GM18511 (cell line): ENCODE measurements at regions not wholly inside any gene's neighbourhood (a gene's known extent, or its start where the extent isn't known, plus 50 kb on each side); places are given as distances from the start of the nearest gene placed in this dataset.
"Not testable (repeated sequence)": the region's sequence is repeated elsewhere in the genome, so short reads cannot be mapped to it uniquely, and the experiment has no call there.

Source experiments
- ATAC-seq: cut with Tn5 transposase; IDR thresholded peaks from one replicate; pipeline ENCODE4 v1.9.1; 2021; ENCODE audit warnings: mild to moderate bottlenecking, moderate library complexity; ENCODE audit not compliant: unreplicated experiment

DNA sequence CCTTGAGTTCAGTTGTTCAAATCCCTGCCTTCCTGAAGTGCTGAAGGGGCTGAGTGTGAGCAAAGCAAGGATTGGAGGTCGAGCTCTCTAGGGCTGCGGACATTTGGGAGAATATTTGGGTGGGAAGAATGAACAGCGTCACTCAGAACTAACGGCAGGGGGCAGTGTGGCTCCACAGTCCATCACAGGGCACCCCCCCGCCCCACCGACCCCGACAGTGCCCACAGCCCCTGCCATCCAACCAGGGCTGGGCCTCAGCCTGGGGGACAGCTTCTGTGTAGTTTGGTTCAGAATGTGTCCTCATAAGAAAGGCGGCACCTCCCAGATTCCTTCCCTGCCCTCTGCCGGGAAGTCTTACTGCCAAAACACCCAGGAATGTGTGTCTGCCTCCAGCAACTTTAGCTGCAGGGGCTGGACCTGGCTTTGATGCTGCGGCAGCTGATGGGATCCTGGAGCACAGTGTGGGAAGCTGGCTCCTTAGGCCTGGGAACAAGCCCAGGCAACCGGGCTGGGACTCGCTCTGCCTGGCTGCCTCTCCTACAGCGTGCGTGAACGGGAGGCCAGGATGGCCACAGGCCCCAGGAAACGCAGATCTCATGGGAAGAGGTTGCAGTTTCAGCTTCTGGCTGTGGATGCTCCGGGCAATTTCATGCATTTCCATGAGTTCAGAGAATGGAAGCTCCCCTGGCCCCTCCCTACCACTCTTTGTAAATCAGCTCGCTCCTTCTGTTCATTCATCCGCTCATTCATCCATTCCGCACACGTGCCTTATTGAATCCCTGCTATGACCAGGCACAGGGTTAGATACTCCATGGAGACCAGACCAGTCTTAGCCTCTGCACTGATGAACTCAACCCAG, 104.9 kb upstream of the TMPRSS2 start:
- no peak for ATAC-seq

DNA sequence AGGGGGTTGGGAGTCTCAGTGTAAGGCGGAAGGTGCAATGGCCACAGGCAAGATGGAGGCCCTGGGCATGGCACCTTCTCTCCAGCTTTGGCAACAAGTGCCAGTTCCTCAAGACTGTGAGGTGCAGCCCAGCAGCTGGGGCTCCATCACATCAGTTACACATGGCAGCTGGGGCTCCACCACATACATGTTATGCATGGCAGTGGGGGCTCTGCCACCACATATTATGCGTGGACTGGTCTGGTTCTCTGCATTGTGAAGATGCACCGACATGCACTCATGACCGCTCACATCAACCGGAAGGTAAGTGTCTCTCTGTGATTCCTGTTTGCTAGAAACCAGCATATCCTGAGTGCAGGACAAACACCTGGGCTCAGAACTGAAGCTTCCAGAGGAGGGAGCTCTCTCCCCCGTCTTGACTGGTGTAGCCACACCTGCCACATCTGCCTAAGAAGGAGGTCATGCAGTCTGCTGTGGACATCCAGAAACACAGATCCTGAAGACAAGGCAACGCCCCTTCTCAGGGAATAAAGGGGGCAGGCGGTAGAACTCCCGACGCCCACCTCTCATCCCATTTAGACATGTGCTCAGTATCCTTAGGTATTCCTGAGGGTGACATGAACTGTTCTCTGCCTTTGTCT, 104.1 kb upstream of the TMPRSS2 start:
- no peak for ATAC-seq

DNA sequence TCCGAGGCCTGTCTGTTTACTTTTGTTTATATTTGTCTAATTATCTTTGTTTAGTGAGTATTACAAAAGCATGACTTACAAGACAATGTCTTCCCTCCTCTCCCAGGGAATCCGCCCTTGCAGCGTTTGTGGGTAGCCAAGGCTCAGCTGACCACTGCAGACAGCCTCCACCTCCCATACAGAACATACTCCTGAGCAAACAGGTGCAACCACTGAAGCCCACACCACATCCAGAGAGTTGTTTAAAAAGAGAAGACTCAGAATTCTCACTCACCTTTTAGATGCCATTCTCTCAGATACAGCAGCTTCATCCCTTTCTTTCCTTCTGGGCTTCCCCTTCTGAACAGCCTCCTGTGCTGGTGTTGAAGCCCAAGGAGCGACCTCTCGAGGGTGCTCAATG, 103.5 kb upstream of the TMPRSS2 start:
- ATAC-seq, result no peak

DNA sequence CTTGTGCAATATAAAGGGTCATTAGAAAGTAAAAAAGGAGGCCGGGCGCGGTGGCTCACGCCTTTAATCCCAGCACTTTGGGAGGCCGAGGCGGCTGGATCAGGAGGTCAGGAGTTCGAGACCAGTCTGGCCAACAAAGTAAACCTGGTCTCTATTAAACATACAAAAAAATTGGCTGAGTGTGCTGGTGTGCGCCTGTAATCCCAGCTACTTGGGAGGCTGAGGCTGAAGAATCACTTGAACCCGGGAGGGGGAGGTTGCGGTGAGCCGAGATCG, 102.8 kb upstream of the TMPRSS2 start:
- not testable (repeated sequence) for ATAC-seq

DNA sequence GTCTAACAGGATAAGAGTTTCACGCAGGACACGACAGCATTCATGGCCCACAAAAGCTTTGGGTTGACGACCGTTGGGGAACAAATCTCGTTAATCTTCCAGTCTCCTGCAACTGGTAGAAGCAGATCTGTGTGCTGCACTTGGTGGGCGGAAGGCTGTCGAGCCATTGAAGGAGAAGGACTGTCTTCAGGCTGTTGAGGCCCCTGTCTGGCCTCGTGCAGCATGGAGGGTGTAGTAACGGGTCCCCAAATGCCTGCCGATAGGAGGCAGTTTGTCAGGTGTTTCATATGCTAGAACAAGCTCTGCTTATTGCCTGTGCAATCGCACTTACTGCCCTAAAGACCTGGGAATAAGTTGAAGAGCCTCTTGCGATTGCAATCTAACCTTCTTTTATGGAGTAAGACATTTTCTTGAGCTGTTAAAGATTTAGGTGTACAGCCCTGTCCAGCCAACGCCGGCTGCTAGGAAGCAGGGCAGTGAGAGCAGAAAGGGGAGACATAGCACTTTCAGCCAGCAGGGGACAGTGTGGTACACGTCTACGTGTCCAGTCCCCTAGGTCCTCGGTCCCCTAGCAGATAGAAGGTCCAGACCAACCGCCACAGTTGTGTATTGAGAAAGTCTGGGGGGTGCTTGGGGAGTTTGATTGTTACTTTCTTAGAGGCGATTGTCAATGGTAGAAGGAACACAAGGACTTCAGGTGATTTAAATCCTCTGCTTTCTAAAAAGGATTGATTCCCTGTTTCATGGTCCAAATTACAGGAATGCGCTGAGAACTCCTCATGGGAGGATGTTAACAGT, 102.3 kb upstream of the TMPRSS2 start:
- no peak for ATAC-seq

DNA sequence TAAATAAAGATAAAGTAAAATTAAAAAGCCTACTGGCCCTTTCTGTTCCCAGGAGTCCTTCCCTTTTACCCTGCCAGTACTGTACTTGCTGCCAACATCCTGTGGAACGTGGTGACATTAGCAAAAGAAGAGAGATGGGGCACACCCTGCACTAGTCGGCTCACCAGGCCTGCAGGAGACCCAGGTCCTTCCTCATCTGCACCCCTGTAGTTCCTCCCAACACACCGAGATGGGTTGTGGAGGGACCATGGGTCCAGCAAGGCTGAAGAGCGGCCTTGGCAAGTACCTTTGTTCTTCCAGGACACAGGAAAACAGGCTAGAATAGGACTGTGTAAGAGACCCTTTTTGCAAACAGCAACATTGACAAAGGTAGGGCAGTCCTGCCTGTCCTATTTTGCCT, 98.7 kb upstream of the TMPRSS2 start:
- no peak for ATAC-seq

DNA sequence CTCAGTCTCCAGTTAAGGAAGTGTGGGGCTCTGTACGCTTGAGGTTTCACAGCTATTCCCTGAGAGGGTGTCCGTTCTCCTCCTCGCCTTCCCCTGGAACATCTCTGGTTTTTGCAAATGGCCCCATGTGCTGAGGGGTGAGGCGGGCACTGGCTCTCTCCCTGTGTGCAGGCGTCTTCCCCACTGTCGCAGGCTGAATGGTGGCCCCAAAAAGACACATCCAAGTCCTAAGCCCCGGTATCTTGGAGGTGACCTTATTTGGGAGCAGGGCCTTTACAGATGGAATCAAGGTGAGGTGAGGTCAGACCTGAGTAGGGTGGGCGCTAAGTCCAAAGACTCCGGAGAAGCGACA, 98.0 kb upstream of the TMPRSS2 start:
- no peak for ATAC-seq

DNA sequence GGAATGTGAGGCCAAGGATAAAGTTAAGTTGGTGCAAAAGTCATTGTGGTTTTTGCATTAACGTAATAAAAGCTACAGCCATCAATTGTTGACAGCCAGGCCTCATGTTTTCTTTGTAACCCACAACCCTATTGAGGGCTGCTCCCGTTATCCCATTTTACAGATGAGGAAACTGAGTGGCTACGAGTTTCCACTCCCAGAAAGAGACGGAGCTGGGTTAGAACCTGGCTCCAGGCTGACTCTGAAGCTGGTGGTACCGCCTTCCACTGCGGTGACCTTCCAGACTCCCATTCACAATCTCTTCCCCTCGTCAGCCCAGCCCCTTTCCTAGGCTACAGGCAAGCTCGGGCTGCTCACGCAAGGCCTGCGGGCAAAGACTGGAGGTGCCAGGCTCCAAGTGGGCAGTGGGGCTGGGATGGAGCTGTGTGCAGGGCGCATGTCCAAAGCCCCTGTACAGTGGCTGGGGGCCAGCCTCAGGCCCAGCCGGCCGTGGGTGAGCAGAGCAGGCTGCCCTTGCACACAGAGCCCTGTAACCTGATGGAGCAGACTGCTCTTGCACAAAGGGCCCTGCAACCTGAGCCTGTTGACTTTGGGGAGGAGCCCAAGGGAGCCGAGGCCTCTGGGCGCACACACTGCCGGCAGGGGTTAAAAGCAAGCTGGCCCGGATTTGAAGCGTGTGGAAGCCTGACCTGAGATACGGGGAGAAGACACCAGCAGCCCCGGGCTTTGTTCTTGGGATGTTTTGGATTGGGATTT, 97.4 kb upstream of the TMPRSS2 start:
- no peak for ATAC-seq

DNA sequence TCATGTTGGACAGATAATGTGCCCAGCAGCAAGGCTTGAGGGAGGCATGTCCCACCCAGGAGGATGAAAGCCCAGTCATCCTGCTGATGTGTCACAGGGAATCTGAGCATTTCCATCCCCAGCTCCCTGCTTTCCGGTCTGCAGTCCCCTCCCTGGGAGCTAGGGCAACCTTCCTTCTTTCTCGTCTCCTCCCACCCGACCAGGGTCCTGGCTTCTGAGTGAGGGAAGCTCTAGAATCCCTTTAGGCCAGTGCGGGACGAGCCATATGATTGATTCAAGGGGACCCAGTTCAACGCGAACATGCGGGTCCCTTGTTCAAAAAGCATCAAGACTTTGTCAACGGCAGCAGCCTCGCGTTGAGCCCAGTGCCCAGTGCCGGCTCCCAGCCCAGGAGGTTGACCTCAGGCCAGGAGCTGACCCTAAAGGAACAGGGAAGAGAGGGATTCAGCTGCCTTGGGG, 96.7 kb upstream of the TMPRSS2 start:
- ATAC-seq, result no peak

DNA sequence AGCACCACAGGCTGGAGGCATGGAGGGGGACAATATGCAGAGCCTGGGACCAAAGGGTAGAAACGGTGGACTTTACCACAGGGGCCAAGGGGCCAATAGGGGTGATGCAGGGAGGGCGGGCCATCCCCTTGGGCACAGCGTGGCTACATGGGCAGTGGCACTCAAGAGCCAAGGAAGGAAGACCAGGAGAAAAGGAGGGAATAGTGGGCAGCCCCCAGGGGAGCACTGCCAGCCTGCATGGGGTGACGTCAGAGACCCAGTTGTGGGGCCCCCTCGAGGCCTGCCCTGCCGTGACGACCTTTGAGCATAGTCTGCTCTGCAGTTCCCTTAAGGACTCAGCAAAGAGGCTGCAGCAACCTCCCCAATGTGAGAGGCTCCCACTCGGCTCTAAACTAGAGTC, 95.5 kb upstream of the TMPRSS2 start:
- ATAC-seq, result no peak

DNA sequence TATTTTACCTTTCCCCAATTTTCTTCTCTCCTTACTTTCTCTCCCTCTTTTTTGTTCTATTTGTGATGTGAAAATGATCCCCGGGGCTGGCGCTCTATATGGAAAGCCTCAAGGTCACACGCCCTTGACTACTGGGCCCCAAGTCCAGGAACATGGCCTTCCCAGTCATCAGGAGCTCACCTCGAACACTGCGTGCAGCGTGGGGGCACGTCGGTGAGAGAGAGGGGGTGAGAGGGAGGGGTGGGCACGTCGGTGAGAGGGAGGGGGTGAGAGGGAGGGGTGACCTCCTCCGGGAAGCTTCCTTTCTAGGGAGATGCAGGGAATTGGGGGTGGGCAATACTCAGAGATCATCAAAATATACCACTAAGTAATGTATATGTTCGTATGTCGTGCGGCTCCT, 94.6 kb upstream of the TMPRSS2 start:
- no peak for ATAC-seq

DNA sequence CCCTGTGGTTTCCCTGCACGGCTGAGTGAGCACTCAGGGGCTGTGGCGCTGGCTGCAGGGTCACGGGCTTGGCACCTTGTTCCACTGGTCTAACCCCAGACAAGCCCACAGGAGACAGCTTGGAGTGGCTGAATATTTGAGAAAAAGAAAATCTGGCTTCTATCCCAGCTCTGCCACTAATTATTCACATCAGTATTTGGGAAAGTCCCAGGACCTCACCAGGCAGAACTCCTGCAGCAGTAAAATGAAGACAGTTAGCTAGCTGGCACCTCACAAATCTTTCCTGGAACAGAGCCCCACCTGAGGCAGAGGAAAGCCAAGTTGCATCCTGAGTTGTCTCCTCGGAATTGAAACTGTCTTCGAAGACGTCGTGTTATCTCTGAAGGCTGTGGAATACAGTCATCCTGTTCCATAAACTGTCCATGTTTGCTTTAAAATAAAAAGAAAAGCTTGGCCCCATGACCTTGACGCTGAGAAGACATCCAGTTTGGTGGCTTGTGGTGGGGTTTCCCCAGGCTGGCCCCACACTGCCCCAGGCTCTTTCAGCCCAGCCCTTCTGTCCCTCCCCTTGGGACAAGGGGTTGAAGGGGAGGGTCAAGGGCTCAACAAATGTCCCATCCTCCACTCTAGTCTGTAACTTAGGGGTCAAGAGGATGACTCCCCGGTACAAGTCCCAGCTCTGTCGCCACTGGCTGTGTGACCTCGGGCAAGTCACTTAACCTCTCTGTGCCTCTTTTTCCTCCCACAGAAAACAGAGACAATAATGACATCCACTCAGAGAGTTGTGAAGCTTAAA, 93.8 kb upstream of the TMPRSS2 start:
- no peak for ATAC-seq

DNA sequence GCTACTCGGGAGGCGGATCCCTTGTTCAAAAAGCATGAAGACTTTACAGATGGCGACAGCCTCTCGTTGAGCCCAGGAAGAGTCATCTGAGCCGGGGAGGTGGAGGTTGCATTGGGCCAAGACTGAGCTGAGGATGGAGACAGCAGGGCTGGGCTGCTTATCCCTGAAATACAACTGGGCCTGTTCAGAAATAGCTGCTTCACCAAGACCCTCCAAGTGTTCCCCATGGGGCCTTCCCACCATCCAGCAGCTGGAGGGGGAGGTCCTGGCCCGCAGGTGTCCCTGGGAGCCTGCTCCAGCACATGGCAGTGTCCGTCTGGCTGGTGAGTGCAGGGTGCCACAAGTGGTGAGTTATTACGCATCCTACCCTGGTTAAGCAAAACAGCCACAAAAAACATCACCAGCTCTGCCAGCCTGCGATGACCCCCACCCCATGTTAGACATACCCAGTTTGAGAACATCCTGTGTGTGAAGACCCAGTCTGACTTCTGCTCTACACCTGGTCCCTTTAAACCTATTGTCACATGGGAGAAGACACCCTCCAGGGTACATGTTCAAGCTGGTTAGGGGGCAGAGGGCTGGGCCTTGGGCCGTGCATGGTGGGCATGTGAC, 93.1 kb upstream of the TMPRSS2 start:
- no peak for ATAC-seq

DNA sequence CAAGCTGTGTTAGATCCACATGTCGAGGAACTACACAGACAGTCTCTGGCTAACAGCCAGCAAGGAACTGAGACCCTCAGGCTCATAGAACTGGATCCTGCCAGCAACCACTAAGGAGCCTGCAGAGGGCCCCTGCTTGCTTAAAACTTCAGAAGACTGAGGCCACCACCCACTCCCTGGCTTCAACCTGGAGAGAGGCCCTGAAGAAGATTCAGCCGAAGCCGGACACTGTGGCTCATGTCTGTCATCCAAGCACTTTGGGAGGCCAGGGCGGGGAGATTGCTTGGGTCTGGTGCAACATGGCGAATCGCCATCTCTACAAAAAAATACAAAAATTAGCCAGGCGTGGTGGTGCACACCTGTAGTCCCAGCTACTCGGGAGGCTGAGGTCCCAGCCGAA, 92.6 kb upstream of the TMPRSS2 start:
- ATAC-seq, result no peak

DNA sequence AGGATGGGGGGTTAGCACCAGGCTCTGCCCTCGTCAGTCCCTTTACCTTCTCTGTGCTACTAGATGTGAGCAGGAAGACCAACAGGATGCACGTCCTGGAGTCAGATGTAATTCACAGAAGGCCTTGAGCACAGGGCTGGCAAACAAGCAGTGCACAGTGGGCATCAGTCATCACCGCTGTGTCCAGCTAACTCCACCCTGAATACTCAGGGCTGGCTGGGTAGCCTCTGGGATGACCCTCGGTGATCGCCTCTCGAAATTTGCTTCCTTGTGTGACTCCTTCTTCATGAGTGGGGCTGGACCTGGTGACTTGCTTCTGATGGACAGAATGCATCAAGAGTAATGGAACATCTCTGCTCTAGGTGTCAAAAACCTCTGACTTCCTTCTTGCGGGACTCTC, 92.2 kb upstream of the TMPRSS2 start:
- no peak for ATAC-seq

DNA sequence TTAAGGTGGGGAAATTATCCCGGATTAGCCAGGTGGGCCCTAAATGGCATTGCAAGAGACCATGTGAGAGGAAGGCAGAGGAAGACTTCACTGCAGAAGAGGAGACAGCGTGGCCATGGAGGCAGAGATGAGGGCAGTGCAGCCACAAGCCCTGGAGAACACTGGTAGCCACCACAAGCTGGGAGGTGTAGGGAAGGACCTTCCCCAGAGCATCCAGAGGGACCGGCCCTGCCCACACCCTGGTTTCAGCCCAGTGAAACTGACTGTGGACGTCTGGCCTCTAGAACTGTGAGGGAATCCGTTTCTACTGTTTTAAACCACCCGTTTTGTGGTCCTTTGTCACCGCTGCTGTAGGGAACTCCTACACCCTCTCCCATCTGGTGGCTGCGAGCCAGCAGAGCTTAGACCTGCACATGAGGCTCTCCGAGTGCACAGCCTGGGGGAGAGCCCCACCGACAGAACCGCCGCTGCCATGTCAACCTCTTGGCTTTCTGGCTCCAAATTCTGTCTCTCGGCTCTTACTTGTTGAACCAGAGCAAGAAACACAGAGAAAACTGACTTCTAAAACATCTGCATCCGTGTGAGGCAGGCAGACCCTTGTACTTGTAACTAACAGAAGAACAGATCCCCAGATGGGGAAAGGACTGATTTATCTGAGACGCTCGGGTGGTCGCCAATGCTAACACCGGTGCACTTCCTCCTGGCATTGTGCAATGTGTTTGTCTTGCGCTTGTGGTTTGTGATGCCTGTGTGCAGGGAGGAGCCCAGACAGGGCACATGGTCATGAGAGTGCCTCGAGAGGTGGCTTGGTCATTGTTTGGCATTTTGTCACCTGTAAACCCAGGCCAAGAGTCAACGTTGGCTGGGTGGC, 90.8 kb upstream of the TMPRSS2 start:
- ATAC-seq, result no peak

DNA sequence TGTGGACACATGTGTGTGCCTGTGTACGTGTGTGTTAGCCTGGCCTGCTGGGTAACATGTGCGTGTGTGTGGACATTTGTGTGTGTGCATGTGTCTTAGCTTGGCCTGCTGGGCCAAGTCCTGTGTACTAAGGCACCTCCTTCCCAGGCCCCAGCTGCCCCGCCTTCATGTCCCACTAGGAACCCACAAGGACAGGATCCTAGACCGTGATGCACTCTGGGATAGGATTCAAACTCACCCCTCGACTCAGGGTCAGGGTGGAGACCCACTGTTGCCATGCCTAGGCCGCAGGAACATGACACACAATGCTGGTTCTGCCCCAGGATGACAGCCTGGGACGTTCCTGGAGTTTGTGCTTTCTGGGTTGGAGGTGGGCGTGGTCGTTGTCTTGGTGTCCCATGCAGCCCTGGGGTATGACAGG, 89.9 kb upstream of the TMPRSS2 start:
- ATAC-seq, result no peak

DNA sequence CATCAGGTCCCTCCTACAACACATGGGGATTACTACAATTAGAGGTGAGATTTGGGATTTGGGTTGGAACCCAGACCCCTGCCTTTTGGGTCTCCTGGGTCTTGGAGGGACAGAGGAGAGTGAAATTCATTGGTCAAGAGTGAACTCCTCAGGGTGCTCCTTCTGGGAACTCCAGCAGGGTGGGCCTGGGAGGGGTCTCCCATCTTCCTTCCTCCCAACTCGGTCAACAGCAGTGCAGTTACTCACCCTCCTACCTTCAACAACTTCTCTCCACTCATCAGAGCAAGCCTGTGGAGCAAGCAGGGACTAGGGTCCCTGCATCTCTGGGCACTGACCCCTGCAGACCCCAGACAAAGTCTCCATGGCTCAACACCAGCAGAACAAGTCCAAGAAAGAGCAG, 89.3 kb upstream of the TMPRSS2 start:
- ATAC-seq, result no peak
